ENCODE measurements at regions not wholly inside any gene's neighbourhood (a gene's known extent, or its start where the extent isn't known, plus 50 kb on each side); places are given as distances from the start of the nearest gene placed in this dataset.

- peak; percentile 87 for TF ChIP-seq CTCF (IDR thresholded peaks at IDR 0.05)
- no peak for TF ChIP-seq ZFX (IDR thresholded peaks at IDR 0.05; ENCODE audit: borderline replicate concordance)
These were observed 435.7 kb upstream of the FKBP1C start for GRCh38 chr6:62775427-62776022.

Measured in 22Rv1 (cell line).